KMS-11 (cell line): ENCODE measurements at regions not wholly inside any gene's neighbourhood (a gene's known extent, or its start where the extent isn't known, plus 50 kb on each side); places are given as distances from the start of the nearest gene placed in this dataset.
A peak's percentile ranks its signal among the peaks of the same experiment; 100 is the strongest.

Experiments used
- H2AFZ ChIP-seq: fragments of 200-600 bp; sonication (generic); 2 replicates; pipeline ENCODE4 v1.6.1; 2016; ENCODE audit warnings: antibody characterized with exemption, mixed run types, low read depth
- H3K27ac ChIP-seq: fragments of 200-600 bp; sonication (generic); 2 replicates; pipeline ENCODE4 v1.6.1; 2016; ENCODE audit warnings: mild to moderate bottlenecking, mixed run types
- H3K27me3 ChIP-seq: fragments of 200-600 bp; sonication (generic); 2 replicates; pipeline ENCODE4 v1.6.1; 2017; ENCODE audit warnings: mild to moderate bottlenecking, low read depth, mixed run types, moderate library complexity; ENCODE audit not compliant: insufficient read depth
- H3K36me3 ChIP-seq: fragments of 200-600 bp; sonication (generic); 2 replicates; pipeline ENCODE4 v1.6.1; 2017; ENCODE audit warnings: mild to moderate bottlenecking, mixed run types; ENCODE audit not compliant: insufficient read depth
- H3K4me1 ChIP-seq: fragments of 200-600 bp; sonication (generic); 2 replicates; pipeline ENCODE4 v1.6.1; 2016; ENCODE audit warnings: mild to moderate bottlenecking, low read depth, mixed run types; ENCODE audit not compliant: poor library complexity, severe bottlenecking
- H3K4me2 ChIP-seq: fragments of 200-600 bp; sonication (generic); 2 replicates; pipeline ENCODE4 v1.7.0; 2016; ENCODE audit warnings: mild to moderate bottlenecking, mixed run types
- H3K4me3 ChIP-seq: fragments of 200-600 bp; sonication (generic); IDR thresholded peaks from 2 replicates; pipeline ENCODE4 v1.6.1; 2017; ENCODE audit warnings: low read depth, low read length, mixed read lengths; ENCODE audit not compliant: insufficient read depth
- H3K79me2 ChIP-seq: fragments of 200-600 bp; sonication (generic); 2 replicates; pipeline ENCODE4 v1.6.1; 2016; ENCODE audit warnings: low read depth, mixed run types; ENCODE audit not compliant: insufficient read depth
- H3K9ac ChIP-seq: fragments of 200-600 bp; sonication (generic); 2 replicates; pipeline ENCODE4 v1.6.1; 2016; ENCODE audit warnings: mild to moderate bottlenecking, mixed run types
- H4K20me1 ChIP-seq: fragments of 200-600 bp; sonication (generic); 2 replicates; pipeline ENCODE4 v1.6.1; 2016; ENCODE audit warnings: mild to moderate bottlenecking, mixed run types; ENCODE audit not compliant: insufficient read depth
- TF ChIP-seq, protein P1 (sequence below): fragments of 200-600 bp; sonication (generic); conservative IDR thresholded peaks from 2 replicates; pipeline ENCODE4 v1.6.1; 2017; ENCODE audit warnings: low read depth, mild to moderate bottlenecking, antibody characterized with exemption, low read length, moderate library complexity, mixed read lengths

DNA sequence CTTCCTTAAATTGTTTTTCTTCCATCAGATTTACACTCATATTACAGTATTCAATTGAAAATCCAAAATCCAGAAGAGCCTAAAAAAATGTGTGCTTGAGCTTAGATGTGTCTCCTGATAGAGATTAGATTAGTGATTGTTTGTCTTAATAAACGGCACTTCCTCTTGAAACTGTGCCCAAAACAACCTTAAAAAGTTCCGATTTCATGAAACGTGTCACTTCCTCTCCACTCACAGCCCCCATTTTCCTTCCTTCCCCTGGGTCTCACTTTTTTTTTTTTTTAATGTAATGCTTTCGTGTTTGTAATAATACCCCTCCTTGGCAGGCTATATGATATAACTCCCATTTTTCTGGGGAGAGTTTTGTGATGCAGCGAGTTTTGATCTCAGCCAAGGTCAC is 114.8 kb upstream of the ADO start:
- H3K27ac ChIP-seq, result no peak overlapping the region
- no peak overlapping the region for H3K9ac ChIP-seq
- H3K27me3 ChIP-seq, result no peaks in the 10 kb centered on the region
- TF ChIP-seq, protein P1, sequence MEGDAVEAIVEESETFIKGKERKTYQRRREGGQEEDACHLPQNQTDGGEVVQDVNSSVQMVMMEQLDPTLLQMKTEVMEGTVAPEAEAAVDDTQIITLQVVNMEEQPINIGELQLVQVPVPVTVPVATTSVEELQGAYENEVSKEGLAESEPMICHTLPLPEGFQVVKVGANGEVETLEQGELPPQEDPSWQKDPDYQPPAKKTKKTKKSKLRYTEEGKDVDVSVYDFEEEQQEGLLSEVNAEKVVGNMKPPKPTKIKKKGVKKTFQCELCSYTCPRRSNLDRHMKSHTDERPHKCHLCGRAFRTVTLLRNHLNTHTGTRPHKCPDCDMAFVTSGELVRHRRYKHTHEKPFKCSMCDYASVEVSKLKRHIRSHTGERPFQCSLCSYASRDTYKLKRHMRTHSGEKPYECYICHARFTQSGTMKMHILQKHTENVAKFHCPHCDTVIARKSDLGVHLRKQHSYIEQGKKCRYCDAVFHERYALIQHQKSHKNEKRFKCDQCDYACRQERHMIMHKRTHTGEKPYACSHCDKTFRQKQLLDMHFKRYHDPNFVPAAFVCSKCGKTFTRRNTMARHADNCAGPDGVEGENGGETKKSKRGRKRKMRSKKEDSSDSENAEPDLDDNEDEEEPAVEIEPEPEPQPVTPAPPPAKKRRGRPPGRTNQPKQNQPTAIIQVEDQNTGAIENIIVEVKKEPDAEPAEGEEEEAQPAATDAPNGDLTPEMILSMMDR, result no peak
- H3K36me3 ChIP-seq, result no peaks in the 10 kb centered on the region
- no peaks in the 10 kb centered on the region for H4K20me1 ChIP-seq
- H3K4me1 ChIP-seq, result peaks cover 9% of the 10 kb centered on the region
- no peak overlapping the region for H2AFZ ChIP-seq
- no peaks in the 10 kb centered on the region for H3K79me2 ChIP-seq
- H3K4me2 ChIP-seq, result no peak overlapping the region
- no peak overlapping the region for H3K4me3 ChIP-seq

DNA sequence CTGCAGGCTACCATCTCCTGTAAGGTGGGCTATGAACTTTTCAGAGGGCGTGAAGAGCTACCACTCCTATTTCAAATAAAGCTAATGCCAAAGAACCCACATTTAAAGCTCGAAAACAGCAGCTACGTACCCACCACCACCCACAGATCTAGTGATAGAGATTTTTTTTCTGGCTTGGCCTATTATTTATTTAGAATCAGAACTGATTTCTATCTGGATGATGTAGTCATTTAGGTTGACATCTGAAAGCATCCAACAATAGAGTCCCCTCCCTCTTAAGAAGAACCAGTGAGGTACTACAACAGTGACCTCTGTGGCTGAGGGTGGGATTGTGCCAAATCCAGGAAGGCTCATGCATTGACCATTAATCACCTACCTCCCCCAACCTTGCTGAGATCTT is 113.8 kb upstream of the ADO start:
- Histone ChIP-seq H2AFZ (no peak overlapping the region), H3K4me1 (peaks cover 9% of the 10 kb centered on the region), H3K4me2 (peak overlapping the region; percentile 88), H3K36me3 (no peaks in the 10 kb centered on the region), H3K4me3 (no peak overlapping the region), H4K20me1 (no peaks in the 10 kb centered on the region), H3K9ac (no peak overlapping the region), H3K27me3 (no peaks in the 10 kb centered on the region), H3K79me2 (no peaks in the 10 kb centered on the region), H3K27ac (no peak overlapping the region)
- TF ChIP-seq, protein P1, result 0 out of 2 replicates have a peak, but pooled peaks have one; percentile 21

DNA sequence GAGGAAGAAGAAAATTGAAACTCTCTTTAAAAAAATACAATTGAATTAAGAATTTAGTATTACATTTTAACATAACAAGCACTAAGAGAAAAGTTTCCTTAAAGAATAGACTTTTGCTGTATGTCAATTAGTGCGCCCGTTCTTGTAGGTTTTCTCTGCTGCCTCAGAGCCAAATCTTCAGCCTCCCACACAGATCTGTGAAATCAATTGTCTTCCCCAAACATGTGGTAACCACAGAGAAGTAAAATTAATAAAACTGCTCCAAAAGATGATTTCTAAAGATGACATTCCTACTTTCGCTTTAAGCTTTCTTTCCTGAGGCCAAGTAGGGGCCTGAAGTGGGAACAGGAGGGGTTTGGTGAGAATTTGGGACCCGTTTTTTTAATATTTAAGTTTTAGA is 113.2 kb upstream of the ADO start:
- Histone ChIP-seq H3K4me2 (peak overlapping the region; percentile 88), H3K4me1 (peaks cover 9% of the 10 kb centered on the region), H4K20me1 (no peaks in the 10 kb centered on the region), H3K79me2 (no peaks in the 10 kb centered on the region), H2AFZ (peak overlapping the region; percentile 64; the same call in 1 of the 2 replicates), H3K27me3 (no peaks in the 10 kb centered on the region), H3K36me3 (no peaks in the 10 kb centered on the region), H3K9ac (peak overlapping the region; percentile 43; the same call in 1 of the 2 replicates), H3K4me3 (no peak overlapping the region), H3K27ac (peak overlapping the region; percentile 23; the same call in 1 of the 2 replicates)
- TF ChIP-seq, protein P1, result no peak

DNA sequence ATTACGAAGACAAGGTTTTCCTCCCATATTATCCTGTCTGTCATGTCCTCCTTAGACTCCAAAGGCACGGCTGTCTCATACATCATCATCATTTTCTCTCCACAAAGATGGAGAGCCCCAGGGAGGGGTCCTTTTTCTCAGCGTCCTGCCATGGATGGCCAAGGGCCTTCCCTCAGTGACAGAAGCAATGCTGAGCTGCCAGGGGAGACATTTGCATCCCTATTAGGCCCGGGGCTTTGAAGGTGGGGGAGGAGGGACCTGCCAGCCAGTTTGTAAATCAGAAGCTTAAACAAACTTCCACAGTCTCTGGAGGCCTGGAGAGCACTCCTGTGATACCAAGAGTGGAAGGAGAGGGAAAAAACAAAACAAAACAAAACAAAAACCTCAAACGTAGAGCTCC is 112.4 kb upstream of the ADO start:
- Histone ChIP-seq H2AFZ (no peak overlapping the region), H3K4me2 (peak overlapping the region; percentile 88; the same call in 1 of the 2 replicates), H3K4me3 (no peak overlapping the region), H3K27me3 (no peaks in the 10 kb centered on the region), H3K27ac (no peak overlapping the region), H3K9ac (no peak overlapping the region), H3K4me1 (peaks cover 9% of the 10 kb centered on the region), H4K20me1 (no peaks in the 10 kb centered on the region), H3K79me2 (no peaks in the 10 kb centered on the region), H3K36me3 (no peaks in the 10 kb centered on the region)
- TF ChIP-seq, protein P1, result no peak
